ENCODE measurements at regions not wholly inside any gene's neighbourhood (a gene's known extent, or its start where the extent isn't known, plus 50 kb on each side); places are given as distances from the start of the nearest gene placed in this dataset.

DNA sequence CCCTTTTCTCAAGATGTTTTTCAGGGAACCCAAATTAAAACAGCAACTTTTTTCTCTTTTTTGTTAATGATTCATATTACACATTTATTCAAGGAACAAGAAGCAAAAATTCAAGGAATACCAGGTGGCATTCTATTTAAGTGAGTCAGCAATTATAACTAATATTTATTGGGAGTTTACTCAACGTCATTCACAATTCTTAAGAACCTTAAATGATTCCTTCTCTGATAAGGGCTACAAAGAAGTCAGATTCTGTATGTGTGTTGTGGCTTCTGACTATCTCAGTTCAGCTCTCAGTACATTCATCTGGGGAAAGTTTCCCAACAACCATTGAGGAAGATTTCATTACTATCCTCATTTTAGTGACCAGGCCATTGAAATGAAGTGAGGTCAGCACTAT, 470.7 kb upstream of the AKR1E2 start (continued):
- no peak for TF ChIP-seq ZNF77 (CRISPR knock-in tag; IDR thresholded peaks at IDR 0.05)
- TF ChIP-seq, protein P1, sequence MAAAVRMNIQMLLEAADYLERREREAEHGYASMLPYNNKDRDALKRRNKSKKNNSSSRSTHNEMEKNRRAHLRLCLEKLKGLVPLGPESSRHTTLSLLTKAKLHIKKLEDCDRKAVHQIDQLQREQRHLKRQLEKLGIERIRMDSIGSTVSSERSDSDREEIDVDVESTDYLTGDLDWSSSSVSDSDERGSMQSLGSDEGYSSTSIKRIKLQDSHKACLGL (CRISPR knock-in tag; IDR thresholded peaks at IDR 0.05; ENCODE audit: borderline replicate concordance, poor library complexity, severe bottlenecking), result no peak
- TF ChIP-seq C11orf30 (IDR thresholded peaks at IDR 0.05; ENCODE audit: low read depth), result 0 out of 2 replicates have a peak, but pooled peaks have one; percentile 11
- no peak for TF ChIP-seq NCOA6 (IDR thresholded peaks at IDR 0.05)
- TF ChIP-seq MAFF (IDR thresholded peaks at IDR 0.05; ENCODE audit: low read length), result peak; percentile 21; the same call in 1 of the 2 replicates
- TF ChIP-seq RUNX1 (IDR thresholded peaks at IDR 0.05; ENCODE audit: low read depth), result no peak
- no peak for TF ChIP-seq KAT8 (IDR thresholded peaks at IDR 0.05; ENCODE audit: low read depth)
- no peak for TF ChIP-seq CREB1 (IDR thresholded peaks at IDR 0.05)
- TF ChIP-seq CREB1 (CRISPR knock-in tag; IDR thresholded peaks at IDR 0.05), result no peak
- TF ChIP-seq HNRNPUL1 (IDR thresholded peaks at IDR 0.05; ENCODE audit: low read length), result no peak
- TF ChIP-seq KAT2B (IDR thresholded peaks at IDR 0.05; ENCODE audit: low read depth, low read length), result no peak

DNA sequence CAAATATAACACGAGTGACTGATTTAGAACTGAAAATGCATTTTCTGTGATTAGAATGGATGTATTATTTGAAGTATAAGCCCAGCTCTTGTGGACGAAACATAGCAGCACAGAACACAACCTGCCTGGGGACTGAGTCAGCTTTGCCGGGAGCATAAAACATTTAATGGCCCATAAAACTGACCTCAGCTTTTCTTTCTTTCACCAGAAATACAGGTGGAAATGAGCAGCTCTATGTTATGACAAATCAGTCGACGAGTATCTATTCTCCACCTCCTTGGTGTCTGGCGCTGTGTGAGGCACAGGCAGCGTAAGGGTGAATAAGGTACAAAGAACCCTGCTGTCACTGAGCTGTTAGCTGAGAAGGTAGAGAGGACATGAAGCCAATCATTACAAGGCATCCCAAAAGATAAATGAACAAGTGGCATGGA, 471.6 kb upstream of the AKR1E2 start:
- H3K4me2 ChIP-seq (ENCODE audit: insufficient read depth, low read length), result no peak overlapping the region
- in situ Hi-C loops (cut with MboI), result no loop called here
- H3K36me3 ChIP-seq (ENCODE audit: control insufficient read depth, insufficient read depth, low read length), result no peaks in the 10 kb centered on the region
- ChIA-PET CTCF (ENCODE audit: low intra/inter-chr PET ratio) (no interaction called here), POLR2A (no interaction called here)
- H2AFZ ChIP-seq (ENCODE audit: low read depth, low read length), result no peak overlapping the region
- TF ChIP-seq ZNF507 (tag; conservative IDR thresholded peaks at IDR 0.05), result no peak
- no peak for TF ChIP-seq ESRRA (IDR thresholded peaks at IDR 0.05; ENCODE audit: borderline replicate concordance, low read depth)
- TF ChIP-seq JUN (IDR thresholded peaks at IDR 0.05; ENCODE audit: borderline replicate concordance, low read depth, low read length), result no peak
- no peak for TF ChIP-seq JUN (CRISPR knock-in tag; IDR thresholded peaks at IDR 0.05; ENCODE audit: borderline replicate concordance)
- no peak for TF ChIP-seq SRSF3 (IDR thresholded peaks at IDR 0.05; ENCODE audit: insufficient read depth, low read length)
- TF ChIP-seq ZKSCAN1 (IDR thresholded peaks at IDR 0.05; ENCODE audit: low read depth, low read length), result no peak
- no peak for TF ChIP-seq ZNF24 (IDR thresholded peaks at IDR 0.05)
- TF ChIP-seq, protein P2, sequence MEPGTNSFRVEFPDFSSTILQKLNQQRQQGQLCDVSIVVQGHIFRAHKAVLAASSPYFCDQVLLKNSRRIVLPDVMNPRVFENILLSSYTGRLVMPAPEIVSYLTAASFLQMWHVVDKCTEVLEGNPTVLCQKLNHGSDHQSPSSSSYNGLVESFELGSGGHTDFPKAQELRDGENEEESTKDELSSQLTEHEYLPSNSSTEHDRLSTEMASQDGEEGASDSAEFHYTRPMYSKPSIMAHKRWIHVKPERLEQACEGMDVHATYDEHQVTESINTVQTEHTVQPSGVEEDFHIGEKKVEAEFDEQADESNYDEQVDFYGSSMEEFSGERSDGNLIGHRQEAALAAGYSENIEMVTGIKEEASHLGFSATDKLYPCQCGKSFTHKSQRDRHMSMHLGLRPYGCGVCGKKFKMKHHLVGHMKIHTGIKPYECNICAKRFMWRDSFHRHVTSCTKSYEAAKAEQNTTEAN (CRISPR knock-in tag; IDR thresholded peaks at IDR 0.05), result no peak
- no peaks in the 10 kb centered on the region for H3K9me1 ChIP-seq (ENCODE audit: control insufficient read depth, insufficient read depth, low read length)
- H3K4me3 ChIP-seq, result no peak overlapping the region
- no peaks in the 10 kb centered on the region for H3K4me1 ChIP-seq (replicated peaks in 1 of 2; ENCODE audit: control insufficient read depth in 2 of 2, insufficient read depth in 2 of 2, low read length in 2 of 2)
- H3K9ac ChIP-seq (ENCODE audit: insufficient read depth in 1 of 2, low read depth in 2 of 2, low read length in 2 of 2), result no peak overlapping the region
- no peaks in the 10 kb centered on the region for H3K27me3 ChIP-seq (ENCODE audit: control insufficient read depth in 2 of 2, insufficient read depth in 2 of 2, low read length in 2 of 2)
- H3K9me3 ChIP-seq (replicated peaks; ENCODE audit: control insufficient read depth, insufficient read depth, low read depth, low read length), result no peaks in the 10 kb centered on the region
- intact Hi-C loops (cut with micrococcal nuclease), result no loop called here
- no peaks in the 10 kb centered on the region for H4K20me1 ChIP-seq (replicated peaks; ENCODE audit: control insufficient read depth, insufficient read depth, low read length)
- DNase-seq (ENCODE audit: extremely low read depth in 1 of 4, low spot score in 3 of 4) (no peak), ATAC-seq (no peak), FAIRE-seq (no peak)
- no TSS peak for BruUV-seq (replicated peaks)
- H3K27ac ChIP-seq (ENCODE audit: extremely low read depth, low read depth, low read length), result no peak overlapping the region
- 0% methylated on average over 7 of the region's 7 CpGs for WGBS (ENCODE audit: insufficient coverage, low coverage, missing lambda C conversion rate)
- H3K79me2 ChIP-seq (ENCODE audit: control insufficient read depth, insufficient read depth, low read length), result no peaks in the 10 kb centered on the region

All from K562 (cell line).